ENCODE measurements at regions not wholly inside any gene's neighbourhood (a gene's known extent, or its start where the extent isn't known, plus 50 kb on each side); places are given as distances from the start of the nearest gene placed in this dataset.

DNA sequence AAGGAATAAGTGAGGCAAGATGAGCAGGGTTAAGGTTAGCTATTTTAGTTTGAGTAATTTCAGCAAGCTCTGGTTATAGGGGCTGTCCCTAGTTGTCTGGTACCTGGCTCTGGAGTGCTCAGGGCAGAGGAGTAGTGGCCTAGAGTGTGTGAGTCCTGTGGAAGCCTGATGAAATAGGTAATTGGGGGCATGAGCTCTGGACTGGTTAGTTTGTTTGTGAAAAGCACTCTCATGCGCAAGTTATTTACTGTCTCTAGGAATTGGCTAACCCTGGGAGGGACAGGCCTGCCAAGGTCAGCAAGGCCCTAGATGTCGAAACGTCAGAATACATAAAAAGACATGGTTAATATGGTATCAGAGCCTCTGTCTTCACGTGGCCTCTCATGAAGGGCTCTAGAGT is 900.1 kb downstream of the PCDH17 start (continued):
- TF ChIP-seq, protein P1, sequence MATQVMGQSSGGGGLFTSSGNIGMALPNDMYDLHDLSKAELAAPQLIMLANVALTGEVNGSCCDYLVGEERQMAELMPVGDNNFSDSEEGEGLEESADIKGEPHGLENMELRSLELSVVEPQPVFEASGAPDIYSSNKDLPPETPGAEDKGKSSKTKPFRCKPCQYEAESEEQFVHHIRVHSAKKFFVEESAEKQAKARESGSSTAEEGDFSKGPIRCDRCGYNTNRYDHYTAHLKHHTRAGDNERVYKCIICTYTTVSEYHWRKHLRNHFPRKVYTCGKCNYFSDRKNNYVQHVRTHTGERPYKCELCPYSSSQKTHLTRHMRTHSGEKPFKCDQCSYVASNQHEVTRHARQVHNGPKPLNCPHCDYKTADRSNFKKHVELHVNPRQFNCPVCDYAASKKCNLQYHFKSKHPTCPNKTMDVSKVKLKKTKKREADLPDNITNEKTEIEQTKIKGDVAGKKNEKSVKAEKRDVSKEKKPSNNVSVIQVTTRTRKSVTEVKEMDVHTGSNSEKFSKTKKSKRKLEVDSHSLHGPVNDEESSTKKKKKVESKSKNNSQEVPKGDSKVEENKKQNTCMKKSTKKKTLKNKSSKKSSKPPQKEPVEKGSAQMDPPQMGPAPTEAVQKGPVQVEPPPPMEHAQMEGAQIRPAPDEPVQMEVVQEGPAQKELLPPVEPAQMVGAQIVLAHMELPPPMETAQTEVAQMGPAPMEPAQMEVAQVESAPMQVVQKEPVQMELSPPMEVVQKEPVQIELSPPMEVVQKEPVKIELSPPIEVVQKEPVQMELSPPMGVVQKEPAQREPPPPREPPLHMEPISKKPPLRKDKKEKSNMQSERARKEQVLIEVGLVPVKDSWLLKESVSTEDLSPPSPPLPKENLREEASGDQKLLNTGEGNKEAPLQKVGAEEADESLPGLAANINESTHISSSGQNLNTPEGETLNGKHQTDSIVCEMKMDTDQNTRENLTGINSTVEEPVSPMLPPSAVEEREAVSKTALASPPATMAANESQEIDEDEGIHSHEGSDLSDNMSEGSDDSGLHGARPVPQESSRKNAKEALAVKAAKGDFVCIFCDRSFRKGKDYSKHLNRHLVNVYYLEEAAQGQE (IDR thresholded peaks at IDR 0.05), result no peak
- TF ChIP-seq, protein P2, sequence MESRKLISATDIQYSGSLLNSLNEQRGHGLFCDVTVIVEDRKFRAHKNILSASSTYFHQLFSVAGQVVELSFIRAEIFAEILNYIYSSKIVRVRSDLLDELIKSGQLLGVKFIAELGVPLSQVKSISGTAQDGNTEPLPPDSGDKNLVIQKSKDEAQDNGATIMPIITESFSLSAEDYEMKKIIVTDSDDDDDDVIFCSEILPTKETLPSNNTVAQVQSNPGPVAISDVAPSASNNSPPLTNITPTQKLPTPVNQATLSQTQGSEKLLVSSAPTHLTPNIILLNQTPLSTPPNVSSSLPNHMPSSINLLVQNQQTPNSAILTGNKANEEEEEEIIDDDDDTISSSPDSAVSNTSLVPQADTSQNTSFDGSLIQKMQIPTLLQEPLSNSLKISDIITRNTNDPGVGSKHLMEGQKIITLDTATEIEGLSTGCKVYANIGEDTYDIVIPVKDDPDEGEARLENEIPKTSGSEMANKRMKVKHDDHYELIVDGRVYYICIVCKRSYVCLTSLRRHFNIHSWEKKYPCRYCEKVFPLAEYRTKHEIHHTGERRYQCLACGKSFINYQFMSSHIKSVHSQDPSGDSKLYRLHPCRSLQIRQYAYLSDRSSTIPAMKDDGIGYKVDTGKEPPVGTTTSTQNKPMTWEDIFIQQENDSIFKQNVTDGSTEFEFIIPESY (IDR thresholded peaks at IDR 0.05), result no peak

DNA sequence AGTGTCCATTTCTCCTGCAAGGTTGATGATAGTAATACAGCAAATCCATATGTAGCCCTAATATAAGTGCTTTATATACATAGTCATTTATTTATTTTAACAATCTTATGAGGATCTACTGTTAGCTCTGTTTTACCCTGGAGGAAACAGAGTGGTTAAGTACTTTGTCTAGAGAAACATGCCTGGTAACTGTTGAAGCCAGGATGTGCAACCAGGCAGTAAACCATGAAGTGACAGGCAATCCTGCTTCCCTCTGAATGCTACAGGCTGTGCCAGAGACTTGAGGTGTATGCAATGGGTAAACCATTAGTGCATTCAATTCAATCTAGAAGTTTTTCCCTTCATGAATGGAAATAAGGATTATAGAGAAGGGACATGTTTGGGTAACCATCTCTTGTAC is 911.0 kb downstream of the PCDH17 start:
- Histone ChIP-seq H3K9me3 (ENCODE audit: control insufficient read depth in 4 of 4, low read length in 3 of 4) (no peaks in the 10 kb centered on the region), H3K9ac (ENCODE audit: low read depth in 1 of 2, low read length in 2 of 2) (no peak overlapping the region), H3K27ac (ENCODE audit: low read depth in 1 of 2, low read length in 2 of 2) (no peak overlapping the region), H3K4me1 (ENCODE audit: control insufficient read depth in 4 of 4, insufficient read depth in 4 of 4, low read length in 3 of 4) (no peaks in the 10 kb centered on the region), H3K36me3 (ENCODE audit: control insufficient read depth in 4 of 4, insufficient read depth in 3 of 4, low read depth in 1 of 4, low read length in 3 of 4) (no peaks in the 10 kb centered on the region), H3K4me3 (ENCODE audit: low read depth in 1 of 3, low read length in 3 of 3) (no peak overlapping the region), H3K27me3 (ENCODE audit: control insufficient read depth in 4 of 4, insufficient read depth in 4 of 4, low read length in 3 of 4) (no peaks in the 10 kb centered on the region)
- DNase-seq (ENCODE audit: low spot score), result no peak
- TF ChIP-seq, protein P1 (IDR thresholded peaks at IDR 0.05), result no peak
- no peak for TF ChIP-seq YY1 (IDR thresholded peaks at IDR 0.05)
- TF ChIP-seq, protein P2 (IDR thresholded peaks at IDR 0.05), result no peak
- TF ChIP-seq NR2F2 (IDR thresholded peaks at IDR 0.05), result no peak
- no peak for TF ChIP-seq TAF1 (conservative IDR thresholded peaks at IDR 0.05)
- no peak for TF ChIP-seq JUND (IDR thresholded peaks at IDR 0.05)
- no peak for TF ChIP-seq GABPA (IDR thresholded peaks at IDR 0.05 in 1 of 2, conservative IDR thresholded peaks at IDR 0.05 in 1 of 2)
- TF ChIP-seq HNF4A (conservative IDR thresholded peaks at IDR 0.05), result no peak
- TF ChIP-seq, protein P3, sequence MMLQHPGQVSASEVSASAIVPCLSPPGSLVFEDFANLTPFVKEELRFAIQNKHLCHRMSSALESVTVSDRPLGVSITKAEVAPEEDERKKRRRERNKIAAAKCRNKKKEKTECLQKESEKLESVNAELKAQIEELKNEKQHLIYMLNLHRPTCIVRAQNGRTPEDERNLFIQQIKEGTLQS (IDR thresholded peaks at IDR 0.05), result no peak
- no peak for TF ChIP-seq SP1 (IDR thresholded peaks at IDR 0.05)
- TF ChIP-seq EGR1 (IDR thresholded peaks at IDR 0.05; ENCODE audit: low read depth in 2 of 2), result no peak
- no peak for TF ChIP-seq RAD21 (IDR thresholded peaks at IDR 0.05)
- TF ChIP-seq FOXA2 (IDR thresholded peaks at IDR 0.05), result no peak
- TF ChIP-seq FOXA1 (IDR thresholded peaks at IDR 0.05), result no peak
- TF ChIP-seq, protein P4, sequence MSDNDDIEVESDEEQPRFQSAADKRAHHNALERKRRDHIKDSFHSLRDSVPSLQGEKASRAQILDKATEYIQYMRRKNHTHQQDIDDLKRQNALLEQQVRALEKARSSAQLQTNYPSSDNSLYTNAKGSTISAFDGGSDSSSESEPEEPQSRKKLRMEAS (IDR thresholded peaks at IDR 0.05), result no peak
- no peak for TF ChIP-seq RXRA (IDR thresholded peaks at IDR 0.05)
- no peak for TF ChIP-seq HNF4G (IDR thresholded peaks at IDR 0.05)
- TF ChIP-seq, protein P5, sequence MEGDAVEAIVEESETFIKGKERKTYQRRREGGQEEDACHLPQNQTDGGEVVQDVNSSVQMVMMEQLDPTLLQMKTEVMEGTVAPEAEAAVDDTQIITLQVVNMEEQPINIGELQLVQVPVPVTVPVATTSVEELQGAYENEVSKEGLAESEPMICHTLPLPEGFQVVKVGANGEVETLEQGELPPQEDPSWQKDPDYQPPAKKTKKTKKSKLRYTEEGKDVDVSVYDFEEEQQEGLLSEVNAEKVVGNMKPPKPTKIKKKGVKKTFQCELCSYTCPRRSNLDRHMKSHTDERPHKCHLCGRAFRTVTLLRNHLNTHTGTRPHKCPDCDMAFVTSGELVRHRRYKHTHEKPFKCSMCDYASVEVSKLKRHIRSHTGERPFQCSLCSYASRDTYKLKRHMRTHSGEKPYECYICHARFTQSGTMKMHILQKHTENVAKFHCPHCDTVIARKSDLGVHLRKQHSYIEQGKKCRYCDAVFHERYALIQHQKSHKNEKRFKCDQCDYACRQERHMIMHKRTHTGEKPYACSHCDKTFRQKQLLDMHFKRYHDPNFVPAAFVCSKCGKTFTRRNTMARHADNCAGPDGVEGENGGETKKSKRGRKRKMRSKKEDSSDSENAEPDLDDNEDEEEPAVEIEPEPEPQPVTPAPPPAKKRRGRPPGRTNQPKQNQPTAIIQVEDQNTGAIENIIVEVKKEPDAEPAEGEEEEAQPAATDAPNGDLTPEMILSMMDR (IDR thresholded peaks at IDR 0.05; ENCODE audit: low read depth, low read length, missing input control), result no peak
